ENCODE measurements at regions not wholly inside any gene's neighbourhood (a gene's known extent, or its start where the extent isn't known, plus 50 kb on each side); places are given as distances from the start of the nearest gene placed in this dataset.
"Not testable (repeated sequence)": the region's sequence is repeated elsewhere in the genome, so short reads cannot be mapped to it uniquely, and the experiment has no call there.

DNA sequence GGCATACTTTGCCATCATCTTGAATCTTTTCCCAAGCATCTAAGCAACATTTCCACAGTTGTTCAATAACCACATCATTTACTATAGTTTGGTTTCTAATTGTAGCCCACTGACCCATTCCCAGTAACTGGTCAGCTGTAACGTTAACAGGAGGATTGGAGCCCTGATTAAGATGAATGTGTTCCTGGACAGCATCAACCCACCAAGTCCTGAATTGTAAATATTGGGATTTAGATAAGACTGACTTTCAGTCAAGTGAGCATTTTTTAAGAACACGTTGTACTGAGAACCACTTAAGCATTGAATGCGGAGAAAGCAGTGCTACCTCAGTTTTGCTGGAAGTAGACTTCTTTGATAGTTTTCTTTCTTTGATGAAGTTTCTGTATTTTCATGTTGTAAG lies 53.3 kb upstream of the ARL4D start:
- not testable (repeated sequence) for H3K4me3 Mint-ChIP-seq (ENCODE audit: unreplicated experiment); H3K27me3 Mint-ChIP-seq (ENCODE audit: unreplicated experiment); H3K4me1 Mint-ChIP-seq (ENCODE audit: low read depth, unreplicated experiment); DNase-seq; H3K27ac Mint-ChIP-seq (ENCODE audit: unreplicated experiment)
- peaks cover 30% of the 10 kb centered on the region for H3K36me3 Mint-ChIP-seq (ENCODE audit: unreplicated experiment)
- H3K9me3 Mint-ChIP-seq (ENCODE audit: unreplicated experiment) = peaks cover 13% of the 10 kb centered on the region

GRCh38 chr17:43344685-43345084 lies 54.1 kb upstream of the ARL4D start:
- no peak for TF ChIP-seq CTCF (IDR thresholded peaks at IDR 0.05; ENCODE audit: partially characterized antibody, unreplicated experiment)
- DNase-seq = no peak
- Mint-ChIP-seq H3K9me3 (ENCODE audit: unreplicated experiment) (peaks cover 13% of the 10 kb centered on the region), H3K27ac (ENCODE audit: unreplicated experiment) (no peak overlapping the region), H3K4me3 (ENCODE audit: unreplicated experiment) (no peak overlapping the region), H3K27me3 (ENCODE audit: unreplicated experiment) (peaks cover 4% of the 10 kb centered on the region), H3K4me1 (ENCODE audit: low read depth, unreplicated experiment) (no peaks in the 10 kb centered on the region), H3K36me3 (ENCODE audit: unreplicated experiment) (peaks cover 26% of the 10 kb centered on the region)

- H3K4me3 Mint-ChIP-seq (ENCODE audit: unreplicated experiment) = no peak overlapping the region
- H3K9me3 Mint-ChIP-seq (ENCODE audit: unreplicated experiment) = peaks cover 5% of the 10 kb centered on the region
- H3K27me3 Mint-ChIP-seq (ENCODE audit: unreplicated experiment) = peaks cover 2% of the 10 kb centered on the region
- DNase-seq = no peak
- no peaks in the 10 kb centered on the region for H3K4me1 Mint-ChIP-seq (ENCODE audit: low read depth, unreplicated experiment)
- peaks cover 10% of the 10 kb centered on the region for H3K36me3 Mint-ChIP-seq (ENCODE audit: unreplicated experiment)
- no peak for TF ChIP-seq CTCF (IDR thresholded peaks at IDR 0.05; ENCODE audit: partially characterized antibody, unreplicated experiment)
- H3K27ac Mint-ChIP-seq (ENCODE audit: unreplicated experiment) = no peak overlapping the region
Measured at GRCh38 chr17:43342589-43342890, 56.3 kb upstream of the ARL4D start.

DNA sequence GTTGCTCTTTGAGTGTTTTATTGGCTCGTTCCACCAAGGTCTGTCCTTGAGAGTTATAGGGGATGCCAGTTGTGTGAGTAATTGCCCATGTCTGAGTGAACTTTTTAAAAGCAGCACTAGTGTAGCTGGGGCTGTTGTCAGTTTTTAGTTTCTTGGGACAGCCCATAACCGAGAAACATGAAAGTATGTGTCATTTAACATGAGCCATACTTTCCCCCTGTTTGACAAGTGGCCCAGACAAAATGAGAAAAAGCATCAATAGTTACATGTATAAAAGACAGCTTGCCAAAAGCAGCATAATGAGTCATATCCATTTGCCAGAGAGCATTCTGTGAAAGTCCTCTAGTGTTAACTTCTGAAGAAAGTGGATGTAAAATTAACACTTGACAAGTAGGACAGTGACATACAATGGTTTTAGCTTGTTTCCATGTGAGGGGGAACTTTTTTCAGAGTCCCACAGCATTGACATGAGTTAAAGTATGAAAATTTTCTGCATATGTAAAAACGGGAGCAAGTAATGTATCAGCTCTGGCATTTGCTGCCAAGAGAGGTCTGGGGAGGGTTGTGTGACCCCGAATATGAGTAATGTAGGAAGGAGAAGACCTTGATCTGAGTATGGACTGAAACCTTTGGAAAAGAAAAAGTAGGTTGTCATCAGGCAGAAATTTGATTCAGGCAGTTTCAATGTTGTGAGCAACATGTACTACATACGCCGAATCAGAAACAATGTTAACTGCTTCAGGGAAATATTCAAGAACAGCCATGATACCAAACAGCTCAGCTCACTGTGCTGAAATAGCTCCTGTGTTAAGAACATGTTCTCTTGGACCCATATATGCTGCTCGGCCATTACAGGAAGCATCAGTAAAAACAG lies 56.8 kb upstream of the ARL4D start:
- no peak overlapping the region for H3K4me3 Mint-ChIP-seq (ENCODE audit: unreplicated experiment)
- no peak overlapping the region for H3K27ac Mint-ChIP-seq (ENCODE audit: unreplicated experiment)
- no peak for DNase-seq
- TF ChIP-seq CTCF (IDR thresholded peaks at IDR 0.05; ENCODE audit: partially characterized antibody, unreplicated experiment) = no peak
- H3K27me3 Mint-ChIP-seq (ENCODE audit: unreplicated experiment) = peaks cover under 1% of the 10 kb centered on the region
- H3K9me3 Mint-ChIP-seq (ENCODE audit: unreplicated experiment) = peaks cover 1% of the 10 kb centered on the region
- H3K4me1 Mint-ChIP-seq (ENCODE audit: low read depth, unreplicated experiment) = no peaks in the 10 kb centered on the region
- peaks cover 4% of the 10 kb centered on the region for H3K36me3 Mint-ChIP-seq (ENCODE audit: unreplicated experiment)

DNA sequence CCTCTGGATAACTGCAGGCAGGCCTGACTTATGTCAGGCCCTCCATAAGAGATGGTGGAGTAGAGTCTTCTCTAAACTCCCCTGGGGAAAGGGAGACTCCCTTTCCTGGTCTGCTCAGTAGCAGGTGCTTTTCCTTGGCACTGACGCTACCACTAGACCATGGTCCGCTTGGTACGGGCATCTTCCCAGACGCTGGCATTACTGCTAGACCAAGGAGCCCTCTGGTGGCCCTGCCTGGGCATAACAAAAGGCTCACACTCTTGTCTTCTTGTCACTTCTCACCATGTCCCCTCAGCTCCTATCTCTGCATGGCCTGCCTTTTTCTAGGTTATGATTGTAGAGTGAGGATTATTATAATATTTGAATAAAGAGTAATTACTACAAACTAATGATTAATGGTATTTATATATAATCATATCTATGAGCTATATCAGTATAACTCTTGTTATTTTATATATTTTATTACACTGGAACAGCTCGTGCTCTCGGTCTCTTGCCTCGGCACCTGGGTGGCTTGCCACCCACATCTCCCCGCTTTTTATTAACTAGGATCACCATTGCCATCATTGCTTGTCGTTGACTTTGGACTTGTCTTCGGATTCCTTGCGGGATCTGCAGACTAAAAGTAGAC lies 59.8 kb upstream of the ARL4D start:
- H3K4me1 Mint-ChIP-seq (ENCODE audit: low read depth, unreplicated experiment) = peaks cover 3% of the 10 kb centered on the region
- peak; percentile 84 for DNase-seq
- no peaks in the 10 kb centered on the region for H3K27me3 Mint-ChIP-seq (ENCODE audit: unreplicated experiment)
- H3K9me3 Mint-ChIP-seq (ENCODE audit: unreplicated experiment) = no peaks in the 10 kb centered on the region
- no peaks in the 10 kb centered on the region for H3K36me3 Mint-ChIP-seq (ENCODE audit: unreplicated experiment)
- H3K27ac Mint-ChIP-seq (ENCODE audit: unreplicated experiment) = no peak overlapping the region
- H3K4me3 Mint-ChIP-seq (ENCODE audit: unreplicated experiment) = no peak overlapping the region
- peak; percentile 81 for TF ChIP-seq CTCF (IDR thresholded peaks at IDR 0.05; ENCODE audit: partially characterized antibody, unreplicated experiment)

Measured in glutamatergic neuron (in vitro differentiated cells).